IPS-NIHi11 (cell line): ENCODE measurements at regions not wholly inside any gene's neighbourhood (a gene's known extent, or its start where the extent isn't known, plus 50 kb on each side); places are given as distances from the start of the nearest gene placed in this dataset.

ENCODE experiments used
- DNase-seq: peaks from one replicate; pipeline ENCODE4 v3.0.0; 2012; ENCODE audit warnings: mixed read lengths, low spot score

DNA sequence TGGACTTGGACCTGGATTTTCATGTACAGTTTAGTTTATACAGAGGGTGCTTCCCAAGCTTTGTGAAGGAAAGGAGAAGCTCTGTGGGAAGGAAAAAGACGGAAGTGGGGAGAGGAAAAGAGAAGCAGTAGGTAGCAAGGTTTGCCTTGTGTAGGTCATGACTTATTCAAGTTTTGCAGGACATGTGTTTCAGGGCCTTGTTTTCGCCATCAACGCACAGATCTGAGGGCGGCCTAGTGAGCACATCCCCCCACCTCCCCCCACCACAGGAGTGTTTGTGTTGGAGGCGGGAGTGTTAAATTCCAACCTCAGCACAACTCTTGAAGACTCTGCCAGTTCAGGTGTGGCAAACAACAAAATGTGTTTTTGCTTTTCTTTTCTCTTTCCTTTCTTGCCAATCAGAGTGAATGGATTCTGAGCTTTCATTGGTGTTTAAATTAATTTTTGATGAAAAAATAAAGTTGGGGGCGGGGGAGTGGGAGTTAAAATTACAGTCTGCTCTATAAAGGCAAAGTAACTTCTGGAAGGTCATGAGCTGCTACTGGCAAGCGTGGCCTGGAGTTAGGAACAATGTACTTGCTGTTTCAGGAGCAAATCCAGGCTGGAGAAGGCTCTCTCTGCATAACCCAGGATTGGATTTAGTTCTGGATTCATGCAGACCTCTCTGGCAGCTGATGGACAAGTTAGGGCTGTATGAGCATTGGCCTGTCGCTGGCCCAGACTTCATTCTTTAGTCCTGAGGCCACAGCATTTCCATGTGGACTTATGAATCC, 338.5 kb downstream of the CD83 start:
- DNase-seq: no peak

DNA sequence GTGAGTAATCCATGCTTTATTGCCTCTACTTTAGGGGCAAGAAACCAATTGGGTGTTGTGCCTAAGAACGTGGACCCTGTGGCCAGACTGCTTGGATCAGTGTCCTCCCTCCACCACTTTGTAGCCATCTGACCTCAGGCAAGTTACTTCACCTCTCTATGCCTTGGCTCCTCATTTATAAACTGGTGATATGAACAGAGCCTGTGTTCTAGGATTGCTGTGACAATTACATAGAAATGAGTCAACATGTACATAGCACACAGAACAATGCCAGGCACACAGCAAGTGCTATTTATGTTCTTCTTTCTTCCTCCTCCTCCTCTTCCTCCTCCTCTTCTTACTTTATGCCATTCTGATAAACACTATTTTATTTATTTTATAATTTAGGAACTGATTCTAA, 339.4 kb downstream of the CD83 start:
- no peak for DNase-seq

DNA sequence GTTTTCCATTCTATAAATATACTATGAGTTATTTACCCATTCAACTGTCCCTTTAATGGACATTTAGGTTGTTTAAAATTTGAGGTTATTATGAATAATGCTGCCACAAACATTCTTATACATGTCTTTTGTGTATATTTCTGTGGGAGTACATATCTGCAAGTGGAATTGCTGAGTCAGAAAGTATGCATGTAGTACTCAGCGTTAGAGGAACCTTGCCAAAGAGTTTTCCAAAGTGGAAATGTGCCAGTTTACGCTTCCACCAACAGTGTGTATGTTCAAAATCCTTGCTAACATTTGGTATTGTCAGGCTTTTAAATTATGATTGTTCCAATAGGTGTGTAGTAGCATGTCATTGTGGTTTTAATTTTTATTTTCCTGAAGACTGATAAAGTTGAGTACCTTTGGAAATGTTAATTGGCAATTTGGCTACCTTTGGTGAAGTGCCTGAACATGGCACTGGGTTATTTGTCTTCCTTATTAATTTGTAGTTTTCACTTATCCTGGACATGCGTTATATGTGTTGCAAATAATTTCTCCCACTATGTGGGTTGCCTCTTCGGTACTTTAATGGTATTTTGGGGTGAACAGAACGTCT, 341.2 kb downstream of the CD83 start:
- no peak for DNase-seq

DNA sequence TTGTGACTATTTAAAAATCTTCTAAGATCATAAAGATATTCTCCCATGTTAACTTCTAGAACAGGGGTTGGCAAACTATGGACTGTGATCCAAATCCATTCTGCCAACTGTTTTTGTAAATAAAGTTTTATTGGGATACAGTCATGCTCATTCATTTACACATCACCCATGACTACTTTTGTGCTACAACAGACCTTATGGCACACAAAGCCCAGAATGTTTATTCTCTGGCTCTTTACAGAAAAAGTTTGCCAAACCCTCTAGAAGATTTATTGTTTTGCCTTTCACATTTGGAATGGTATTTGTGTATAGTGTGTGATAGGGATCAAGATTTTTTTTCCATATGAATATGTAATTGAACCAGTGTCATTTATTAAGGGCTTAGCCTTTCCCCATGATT, 341.7 kb downstream of the CD83 start:
- no peak for DNase-seq

DNA sequence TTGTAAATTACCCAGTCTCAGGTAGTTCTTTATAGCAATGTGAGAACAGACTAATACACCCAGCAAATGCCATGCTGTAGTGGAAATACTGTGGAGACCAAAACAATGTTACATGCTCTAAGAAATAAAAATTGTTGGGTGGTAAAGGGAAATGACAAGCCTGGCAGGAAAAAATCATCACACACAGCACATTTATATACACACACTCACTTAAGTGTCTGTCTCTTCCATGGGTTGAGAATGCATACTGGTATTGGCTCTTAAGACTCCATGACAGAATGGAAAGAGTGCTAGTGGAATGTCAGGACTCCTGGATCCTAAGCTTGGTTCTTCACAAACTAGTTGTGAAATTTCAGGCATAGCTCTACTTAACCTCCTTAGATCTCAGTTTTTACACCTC, 343.0 kb downstream of the CD83 start:
- no peak for DNase-seq

DNA sequence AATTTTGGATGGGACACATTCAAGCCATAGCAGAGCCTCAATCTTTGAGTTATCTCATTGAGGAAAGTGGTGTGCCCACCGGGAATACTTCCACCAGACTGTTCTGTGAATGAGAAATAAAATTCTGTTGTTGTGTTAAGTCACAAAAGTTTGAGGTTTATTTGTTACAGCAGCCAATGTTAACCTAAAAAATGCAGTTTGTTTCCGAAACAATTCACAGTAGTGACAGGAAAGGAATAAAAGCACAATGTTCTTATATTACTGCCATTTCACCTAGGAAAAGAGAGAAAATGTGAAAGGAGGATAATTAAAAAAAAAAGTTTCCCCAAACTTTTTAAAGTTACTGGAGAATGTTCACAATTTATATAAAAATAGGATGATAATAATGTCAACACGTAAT, 344.6 kb downstream of the CD83 start:
- DNase-seq: no peak

DNA sequence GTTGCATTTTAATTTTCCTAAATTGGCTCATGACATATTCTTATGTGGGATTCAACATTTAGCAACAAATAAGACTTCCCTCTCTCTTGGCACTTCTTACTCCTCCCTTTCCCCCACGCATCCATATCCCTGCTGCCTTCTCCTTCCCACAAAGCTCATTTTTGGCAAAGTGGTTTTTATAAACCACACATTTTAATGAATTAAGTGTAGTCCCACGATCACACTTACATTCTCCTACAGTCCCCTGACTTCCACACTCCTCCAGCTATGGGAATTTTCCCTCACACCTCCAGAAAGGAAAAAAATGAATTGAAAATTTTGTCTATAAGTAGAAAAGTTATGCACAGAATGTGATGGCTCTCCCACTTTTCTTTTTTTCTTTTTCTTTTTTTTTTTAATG, 345.0 kb downstream of the CD83 start:
- DNase-seq: no peak

DNA sequence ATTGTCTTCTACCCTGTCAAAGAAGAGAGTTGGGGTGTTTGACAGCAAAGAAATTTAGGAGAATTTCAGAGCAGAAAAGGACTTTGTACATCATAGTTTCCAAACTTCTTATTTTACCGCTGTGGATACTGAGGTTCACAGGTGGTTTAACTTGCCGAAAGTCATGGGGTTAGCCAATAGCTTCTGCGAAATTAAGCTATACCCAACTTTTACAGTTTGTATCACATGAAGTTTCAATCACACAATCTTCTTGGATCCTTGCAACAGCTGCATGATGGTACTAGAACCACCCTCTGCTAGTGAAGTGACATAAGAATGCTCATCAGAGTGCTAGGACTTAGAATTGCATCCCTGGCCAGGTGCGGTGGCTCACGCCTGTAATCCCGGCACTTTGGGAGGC, 345.5 kb downstream of the CD83 start:
- no peak for DNase-seq

DNA sequence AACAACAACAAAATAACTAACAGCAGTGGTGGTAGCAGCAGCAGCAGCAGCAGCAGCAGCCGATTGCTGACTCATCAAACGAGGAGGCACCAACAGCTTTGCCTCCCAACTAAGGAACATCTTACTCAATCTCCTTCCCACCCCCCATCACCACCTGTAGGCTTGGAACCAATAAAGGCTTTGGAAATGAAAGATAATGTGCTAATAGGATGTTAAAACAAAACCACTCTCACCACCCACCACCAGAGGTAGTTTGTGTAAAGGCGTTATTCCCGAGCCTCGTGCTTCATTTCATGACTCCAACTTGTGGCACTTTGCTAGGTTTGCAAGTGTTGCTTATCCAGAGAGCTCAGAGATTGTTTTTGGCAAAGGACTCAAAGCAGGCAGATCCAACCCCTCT, 346.5 kb downstream of the CD83 start:
- DNase-seq: no peak

DNA sequence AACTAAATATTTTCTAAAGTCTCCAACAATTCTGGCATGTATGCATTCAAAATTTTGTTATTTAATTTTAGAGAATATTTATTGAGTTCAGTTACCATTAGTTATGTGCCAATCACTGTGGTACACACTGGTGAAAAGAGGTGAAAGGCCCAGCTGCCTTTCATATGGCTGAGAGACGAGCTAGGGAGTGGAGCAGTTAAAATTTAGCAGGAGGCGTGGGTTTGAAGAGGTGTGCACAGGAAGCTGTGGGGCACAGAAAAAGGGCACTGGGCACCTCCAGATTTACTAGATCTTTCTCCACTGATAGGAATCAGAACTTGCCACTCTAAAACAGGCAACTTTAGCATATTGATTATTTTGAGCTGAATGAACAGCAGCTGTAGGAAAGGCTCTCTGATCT, 347.1 kb downstream of the CD83 start:
- DNase-seq: no peak

DNA sequence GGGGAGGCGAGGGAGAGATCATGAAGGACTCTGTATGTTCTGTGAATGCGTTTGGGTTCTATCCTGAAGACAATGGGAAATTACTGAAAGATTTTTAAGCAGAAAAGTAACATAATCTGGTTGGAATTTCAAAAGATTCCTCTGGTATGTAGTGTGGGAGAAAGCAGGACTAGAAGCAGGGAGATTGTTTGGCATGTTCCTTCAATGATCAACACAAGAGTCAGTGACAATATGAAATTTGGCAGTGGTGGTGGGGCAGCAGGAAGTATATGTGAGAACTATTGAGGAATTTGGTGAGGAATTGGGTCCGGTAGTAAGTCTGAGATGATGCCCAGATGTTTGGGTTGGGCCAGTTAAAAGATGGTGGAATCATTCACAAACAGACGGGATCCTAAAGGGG, 348.7 kb downstream of the CD83 start:
- no peak for DNase-seq

DNA sequence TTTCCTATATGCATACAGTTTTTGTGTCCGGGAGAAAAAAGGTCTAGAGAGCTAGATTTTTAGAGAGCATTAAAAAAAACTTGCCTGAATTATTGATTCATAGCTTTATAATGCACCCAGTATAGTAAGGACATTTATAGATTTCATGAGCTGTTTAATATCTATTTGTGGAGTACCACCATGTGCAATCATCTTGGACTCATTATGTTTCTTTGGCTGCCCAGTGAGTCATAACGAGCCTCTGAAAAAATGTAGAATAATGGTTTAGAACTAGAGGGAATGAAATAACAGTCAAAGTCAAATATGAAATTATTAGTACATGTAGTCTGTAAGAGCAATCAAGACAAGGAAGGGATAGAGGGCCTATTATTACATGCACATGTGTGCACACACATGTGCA, 350.0 kb downstream of the CD83 start:
- no peak for DNase-seq

DNA sequence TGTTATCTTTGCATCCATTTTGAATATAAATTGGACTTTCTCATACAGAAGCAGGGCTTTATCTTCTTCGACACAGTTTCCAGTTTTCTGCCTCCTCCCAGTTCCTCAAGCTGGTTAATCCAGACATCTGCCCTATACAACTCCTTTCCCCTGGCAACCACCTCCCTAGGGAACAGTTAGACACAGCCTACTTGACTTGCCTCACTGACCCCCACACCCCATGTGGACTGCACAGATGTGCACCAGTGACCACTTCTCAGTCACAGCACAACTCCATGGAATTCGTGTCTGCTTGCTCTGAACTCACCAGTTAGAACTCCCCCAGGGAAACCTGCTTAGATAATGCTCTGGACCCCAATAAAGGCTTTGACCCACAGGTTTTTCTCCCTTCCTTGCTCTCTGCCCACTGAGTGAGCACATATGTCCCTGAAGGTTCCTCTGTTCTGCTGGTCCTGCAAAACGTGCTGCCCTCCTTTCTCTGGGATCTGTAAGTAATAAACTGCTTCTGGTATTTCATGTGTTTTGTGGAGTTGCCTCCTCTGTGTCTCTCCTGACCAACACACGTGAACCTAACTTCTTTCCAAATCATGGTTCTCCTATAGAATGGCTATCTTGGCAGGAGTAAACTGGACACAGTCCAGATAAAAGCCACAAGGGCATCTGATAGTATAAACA, 351.2 kb downstream of the CD83 start:
- no peak for DNase-seq

DNA sequence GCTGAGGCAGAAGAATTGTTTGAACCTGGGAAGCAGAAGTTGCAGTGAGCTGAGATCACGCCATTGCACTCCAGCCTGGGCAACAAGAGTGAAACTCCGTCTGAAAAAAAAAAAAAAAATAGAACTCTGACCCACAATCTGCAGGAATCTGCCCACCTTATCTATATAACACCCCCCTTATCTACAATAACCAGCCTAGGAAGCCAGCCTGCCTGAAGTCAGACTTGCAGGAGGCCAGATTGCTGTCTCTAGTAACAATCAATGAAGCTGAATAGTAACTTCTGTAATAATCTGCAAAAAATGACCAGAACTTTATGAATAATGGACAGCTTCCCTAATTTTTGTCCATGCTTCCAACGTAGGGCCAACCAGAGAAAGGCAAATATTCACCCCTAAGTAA, 352.5 kb downstream of the CD83 start:
- no peak for DNase-seq

DNA sequence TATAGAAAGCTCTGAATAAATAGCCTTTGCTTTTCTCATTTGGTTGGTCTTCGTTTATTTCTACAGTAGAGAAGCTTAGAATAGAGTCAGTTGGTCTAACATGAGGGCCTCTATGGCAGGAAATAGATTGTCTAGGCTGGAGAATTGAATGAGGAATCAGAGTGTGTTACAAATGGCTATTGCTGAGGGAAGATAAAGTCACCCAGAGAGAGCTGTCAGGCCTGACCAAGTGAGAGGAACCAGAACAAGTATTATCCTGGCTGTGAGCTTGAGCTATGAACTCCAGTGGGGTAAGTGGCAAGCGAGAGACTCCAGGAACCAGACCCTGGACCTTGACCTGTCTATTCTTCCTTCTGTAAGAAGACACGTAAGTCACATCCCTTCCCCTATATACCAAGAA, 353.1 kb downstream of the CD83 start:
- no peak for DNase-seq

DNA sequence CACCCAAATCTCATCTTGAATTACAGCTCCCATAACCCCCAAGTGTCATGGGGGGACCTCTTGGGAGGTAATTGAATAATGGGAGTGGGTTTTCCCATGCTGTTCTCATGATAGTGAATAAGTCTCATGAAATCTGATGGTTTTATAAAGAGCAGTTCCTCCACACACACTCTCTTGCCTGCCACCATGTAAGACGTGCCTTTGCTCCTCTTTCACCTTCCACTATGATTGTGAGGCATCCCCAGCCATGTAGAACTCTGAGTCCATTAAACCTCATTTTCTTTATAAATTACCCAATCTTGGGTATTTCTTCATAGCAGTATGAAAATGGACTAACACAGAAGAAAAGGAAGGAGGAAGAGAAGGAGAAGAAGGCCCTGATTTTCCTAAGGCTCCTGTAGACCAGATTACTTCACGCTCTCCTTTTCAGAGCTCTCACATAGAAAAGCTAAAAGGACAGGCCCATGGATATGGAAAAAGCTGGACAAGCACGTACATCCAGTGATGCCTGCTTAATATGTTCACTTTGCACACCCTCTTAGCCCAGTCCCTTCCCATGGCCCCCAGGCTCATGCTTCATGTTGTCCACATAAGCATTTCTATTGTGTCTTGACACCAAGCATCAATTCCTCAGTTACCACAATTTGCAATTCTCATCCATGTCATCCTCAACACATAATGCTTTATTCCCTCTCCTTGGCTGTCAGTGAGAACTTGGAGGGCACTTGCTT, 354.8 kb downstream of the CD83 start:
- DNase-seq: no peak

DNA sequence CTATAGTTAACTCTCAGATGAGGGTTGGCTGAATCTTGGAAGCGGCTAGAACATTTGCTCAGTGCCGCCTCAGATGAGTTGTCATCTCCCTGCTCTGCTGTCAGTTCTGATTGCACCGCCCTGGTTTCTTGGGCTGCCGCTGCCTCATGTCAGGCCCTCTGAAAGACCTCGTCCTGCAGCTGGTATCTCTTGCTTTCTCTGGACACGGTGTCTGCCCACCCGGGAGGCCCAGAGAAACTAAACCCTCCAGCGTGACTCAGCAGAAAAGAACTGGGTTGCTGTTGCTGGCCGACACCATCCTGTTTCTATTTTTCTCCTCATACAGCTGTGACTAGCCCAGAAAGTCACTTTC, 355.4 kb downstream of the CD83 start:
- no peak for DNase-seq

DNA sequence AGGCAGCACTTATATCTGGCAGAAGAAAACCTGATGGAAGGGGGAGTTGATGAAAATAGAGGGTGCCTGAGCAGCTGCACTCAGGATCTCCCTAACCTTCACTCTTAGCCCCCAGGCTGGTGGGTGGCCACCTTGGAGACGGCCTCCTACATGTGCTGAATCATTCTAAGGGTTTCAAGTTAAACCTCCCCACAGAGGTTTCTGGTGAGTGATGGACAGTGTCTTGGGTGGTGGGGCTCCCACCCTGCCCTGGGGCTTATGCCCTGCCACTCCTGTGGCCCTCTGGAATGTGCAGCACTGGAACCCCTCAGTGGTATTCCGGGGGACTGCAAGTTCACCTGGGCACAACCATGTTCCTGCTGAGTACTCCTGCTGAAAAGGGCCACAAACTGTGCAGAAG, 357.2 kb downstream of the CD83 start:
- DNase-seq: no peak

DNA sequence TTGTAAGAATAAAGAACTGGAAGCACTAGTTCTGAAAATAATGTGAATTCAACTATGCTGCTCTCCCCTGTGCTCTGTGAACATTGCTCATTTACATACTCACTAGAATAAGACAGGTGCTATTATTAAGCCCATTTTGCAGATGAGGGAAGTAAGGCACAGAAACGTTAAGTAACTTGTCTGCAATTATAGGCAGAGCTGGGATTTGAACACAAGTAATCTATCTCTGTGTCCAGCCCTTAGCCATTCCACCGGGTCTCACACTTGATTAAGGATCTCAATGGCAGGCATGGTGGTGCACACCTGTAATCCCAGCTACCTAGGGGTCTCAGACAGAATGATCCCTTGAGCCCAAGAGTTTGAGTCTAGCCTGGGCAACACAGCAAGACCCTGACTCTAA, 357.7 kb downstream of the CD83 start:
- DNase-seq: no peak

DNA sequence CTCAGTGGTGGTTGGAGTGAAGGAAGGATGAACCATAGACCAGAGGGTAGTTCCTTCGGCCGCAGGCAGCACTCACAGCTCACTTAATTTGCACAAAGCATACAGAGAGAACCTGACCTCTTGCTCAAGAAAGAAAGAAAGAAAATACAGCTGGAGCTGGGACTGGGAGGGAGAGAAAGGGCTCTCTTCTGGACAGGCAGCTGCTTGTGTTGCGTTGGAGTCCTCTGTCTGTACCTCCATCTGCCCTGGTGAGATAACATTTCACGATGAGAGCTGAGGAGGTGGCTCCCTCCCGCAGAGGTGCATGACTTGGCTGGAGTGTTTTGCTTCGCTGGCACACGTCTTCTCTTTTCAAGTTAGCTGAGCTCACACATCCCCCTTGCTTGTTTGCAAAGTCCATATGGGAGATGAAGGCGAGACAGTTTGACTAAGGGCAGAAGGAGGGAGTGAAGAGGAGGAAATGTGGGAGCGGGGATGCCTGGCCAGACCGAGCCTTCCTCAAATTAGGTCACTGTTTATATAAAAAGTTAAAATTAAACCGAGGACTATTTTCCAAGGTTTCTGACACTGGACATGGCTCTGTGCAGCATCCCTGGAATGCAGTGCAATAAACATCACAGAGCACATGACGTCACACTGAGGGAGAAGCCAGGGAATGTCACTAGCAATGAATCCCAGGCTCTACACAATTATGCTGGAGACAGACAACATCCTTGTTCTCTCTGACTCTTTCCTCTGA, 359.4 kb downstream of the CD83 start:
- no peak for DNase-seq

DNA sequence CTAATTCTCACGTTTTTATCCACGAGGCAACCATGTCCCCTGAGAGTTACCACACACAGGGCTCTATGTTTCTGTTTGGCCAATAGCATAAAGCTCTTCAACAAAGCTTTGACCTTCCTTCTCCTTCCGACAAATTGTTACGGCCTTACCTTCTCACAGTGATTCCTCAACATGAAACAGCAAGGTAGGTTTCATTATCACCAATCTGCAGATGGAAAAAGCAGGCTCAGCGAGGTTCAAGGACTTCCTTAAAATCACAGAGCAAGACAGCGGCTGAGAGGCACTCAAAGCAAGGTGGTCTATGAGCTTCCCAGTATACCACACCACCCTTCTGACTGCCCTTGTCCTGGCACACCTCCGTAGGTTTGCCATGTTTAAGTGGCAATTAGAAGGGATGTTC, 360.0 kb downstream of the CD83 start:
- DNase-seq: no peak
